Right lung (tissue), 2 donors: ENCODE measurements at regions not wholly inside any gene's neighbourhood (a gene's known extent, or its start where the extent isn't known, plus 50 kb on each side); places are given as distances from the start of the nearest gene placed in this dataset.
"Not testable (repeated sequence)": the region's sequence is repeated elsewhere in the genome, so short reads cannot be mapped to it uniquely, and the experiment has no call there.

Experiments
- DNase-seq, 2 donors: peaks; one replicate each; pipeline ENCODE4 v3.0.0-alpha.2; 2013

- no peak for DNase-seq
Observed at GRCh38 chrX:87941841-87942240, 424.2 kb downstream of the KLHL4 start.

DNA sequence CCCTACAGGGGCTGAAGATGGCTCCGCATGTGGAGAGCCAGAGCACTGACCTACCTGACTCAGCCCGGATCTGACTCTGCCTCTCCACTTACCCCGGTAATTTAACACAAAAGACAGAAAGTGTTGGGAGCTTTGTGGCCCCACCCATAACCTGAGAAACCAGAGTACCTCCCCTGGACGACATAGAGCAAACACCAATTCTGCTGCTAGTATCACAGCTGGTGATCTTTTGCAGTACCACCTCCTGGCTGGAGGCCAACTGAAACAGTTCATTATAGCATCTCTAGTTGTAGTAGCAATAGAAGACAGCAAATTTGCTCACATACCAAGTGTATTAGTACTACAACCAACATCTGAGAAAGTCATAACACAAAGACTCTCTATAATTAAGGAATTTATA is 443.9 kb downstream of the KLHL4 start:
- no peak for DNase-seq

DNA sequence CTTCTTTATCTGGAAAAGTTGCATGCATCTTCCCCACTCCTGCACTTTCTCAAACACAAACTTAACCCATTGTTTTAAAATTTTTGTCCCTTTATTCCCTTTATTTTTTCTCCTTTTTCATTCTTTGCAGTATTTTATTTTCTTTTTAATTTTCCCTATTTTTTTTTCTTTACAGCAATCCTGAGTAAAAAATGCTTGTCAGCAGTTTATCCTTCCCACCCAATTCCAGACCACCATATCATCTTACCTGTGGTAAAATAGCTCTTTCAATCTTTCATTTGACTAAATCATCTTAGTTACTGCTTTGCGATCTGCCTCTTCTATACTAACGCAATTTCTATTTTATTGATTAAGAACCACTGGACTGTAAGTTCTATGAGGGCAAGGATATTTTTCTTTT is 450.5 kb downstream of the KLHL4 start:
- DNase-seq: no peak

DNA sequence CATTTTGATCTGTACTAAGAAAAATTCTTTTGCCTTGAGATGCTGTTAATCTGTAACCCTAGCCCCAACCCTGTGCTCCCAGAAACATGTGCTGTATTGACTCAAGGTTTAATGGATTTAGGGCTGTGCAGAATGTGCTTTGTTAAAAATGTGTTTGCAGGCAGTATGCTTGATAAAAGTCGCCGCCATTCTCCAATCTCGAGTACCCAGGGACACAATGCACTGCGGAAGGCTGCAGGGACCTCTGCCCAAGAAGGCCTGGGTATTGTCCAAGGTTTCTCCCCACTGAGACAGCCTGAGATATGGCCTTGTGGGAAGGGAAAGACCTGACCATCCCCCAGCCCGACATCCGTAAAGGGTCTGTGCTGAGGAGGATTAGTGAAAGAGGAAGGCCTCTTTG is 454.5 kb downstream of the KLHL4 start:
- not testable (repeated sequence) for DNase-seq

GRCh38 chrX:87975365-87975764 is 457.8 kb downstream of the KLHL4 start:
- no peak for DNase-seq

DNA sequence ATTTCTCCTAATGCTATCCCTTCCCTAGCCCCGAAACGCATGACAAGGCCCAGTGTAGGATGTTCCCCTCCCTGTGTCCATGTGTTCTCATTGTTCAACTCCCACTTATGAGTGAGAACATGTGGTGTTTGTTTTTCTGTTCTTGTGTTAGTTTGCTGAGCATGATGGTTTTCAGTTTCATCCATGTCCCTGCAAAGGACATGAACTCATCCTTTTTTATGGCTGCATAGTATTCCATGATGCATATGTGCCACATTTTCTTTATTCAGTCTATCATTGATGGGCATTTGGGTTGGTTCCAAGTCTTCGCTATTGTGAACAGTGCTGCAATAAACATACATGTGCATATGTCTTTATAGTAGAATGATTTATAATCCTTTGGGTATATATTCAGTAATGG is 490.3 kb downstream of the KLHL4 start:
- DNase-seq: not testable (repeated sequence)

DNA sequence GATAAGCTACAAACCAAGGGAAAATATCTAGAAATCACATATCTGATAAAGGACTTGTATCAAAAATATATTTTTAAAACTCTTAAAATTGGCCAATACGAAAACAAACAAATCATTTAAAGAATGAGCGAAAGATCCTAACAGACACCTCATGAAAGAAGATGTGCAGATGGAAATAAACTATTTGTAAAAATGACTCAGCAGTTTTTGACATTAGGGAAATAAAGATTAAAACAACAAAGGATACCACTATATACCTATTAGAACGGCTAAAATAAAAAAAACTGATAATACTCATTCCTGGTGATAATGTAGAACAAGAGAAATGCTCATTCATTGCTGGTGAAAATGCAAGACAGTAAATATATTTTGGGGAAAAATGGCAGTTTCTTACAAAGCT is 506.4 kb downstream of the KLHL4 start:
- no peak for DNase-seq

DNA sequence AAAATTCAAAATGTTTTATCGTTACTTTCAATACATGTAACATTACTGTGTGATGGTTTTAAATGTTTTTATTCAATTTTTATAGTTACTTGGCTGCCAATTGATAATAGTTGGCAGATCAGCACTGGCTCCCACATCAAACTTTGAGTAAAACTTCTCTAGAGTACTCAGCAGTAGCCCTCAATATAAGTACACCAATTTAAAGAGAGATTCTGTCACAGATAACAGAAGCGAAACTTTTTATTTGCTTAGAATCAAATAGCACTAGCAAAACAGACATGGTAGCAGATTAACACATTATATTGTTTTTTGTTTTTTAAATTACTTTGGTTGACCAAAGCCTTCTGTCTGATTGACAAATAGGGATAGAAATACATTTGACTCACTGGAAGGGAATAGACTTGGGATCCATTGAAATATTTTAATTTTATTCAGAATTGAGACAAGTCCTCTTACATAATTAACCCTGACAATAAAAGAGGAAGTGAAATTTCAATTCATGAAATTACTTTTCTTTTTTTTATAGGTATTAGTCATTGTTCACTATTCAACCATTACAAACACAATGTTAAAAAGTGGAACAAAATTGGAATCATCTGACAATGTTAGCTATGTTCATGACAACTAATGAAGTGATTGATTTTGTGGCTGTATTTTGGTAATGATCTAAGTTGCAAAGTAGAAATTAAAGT is 554.9 kb downstream of the KLHL4 start:
- no peak for DNase-seq

- no peak for DNase-seq
Observed at GRCh38 chrX:88101968-88102367, 584.4 kb downstream of the KLHL4 start.

- no peak for DNase-seq
Observed at GRCh38 chrX:88135735-88136134, 611.3 kb upstream of the CPXCR1 start.

- no peak for DNase-seq
Observed at GRCh38 chrX:88136328-88136727, 610.7 kb upstream of the CPXCR1 start.

GRCh38 chrX:88146577-88146976 is 600.4 kb upstream of the CPXCR1 start:
- no peak for DNase-seq

- no peak for DNase-seq
Observed at GRCh38 chrX:88170553-88170952, 576.5 kb upstream of the CPXCR1 start.

DNA sequence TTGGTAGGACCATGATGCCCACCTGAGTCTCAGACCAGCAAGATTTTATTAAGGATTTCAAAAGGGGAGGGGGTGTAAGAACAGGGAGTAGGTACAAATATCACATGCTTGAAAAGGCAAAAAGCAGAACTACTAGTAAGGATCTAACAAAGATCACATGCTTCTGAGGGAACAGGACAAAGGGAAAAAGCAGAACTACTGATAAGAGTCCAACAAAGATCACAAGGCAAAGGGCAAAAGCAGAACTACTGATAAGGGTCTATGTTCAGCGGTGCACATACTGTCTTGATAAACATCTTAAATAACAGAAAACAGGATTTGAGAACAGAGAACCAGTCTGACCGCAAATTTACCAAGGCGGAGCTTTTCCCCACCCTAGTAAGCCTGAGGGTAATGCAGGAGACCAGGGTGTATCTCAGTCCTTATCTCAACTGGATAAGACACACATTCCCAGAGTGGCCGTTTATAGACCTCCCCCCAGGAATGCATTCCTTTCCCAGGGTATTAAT is 573.0 kb upstream of the CPXCR1 start:
- not testable (repeated sequence) for DNase-seq

DNA sequence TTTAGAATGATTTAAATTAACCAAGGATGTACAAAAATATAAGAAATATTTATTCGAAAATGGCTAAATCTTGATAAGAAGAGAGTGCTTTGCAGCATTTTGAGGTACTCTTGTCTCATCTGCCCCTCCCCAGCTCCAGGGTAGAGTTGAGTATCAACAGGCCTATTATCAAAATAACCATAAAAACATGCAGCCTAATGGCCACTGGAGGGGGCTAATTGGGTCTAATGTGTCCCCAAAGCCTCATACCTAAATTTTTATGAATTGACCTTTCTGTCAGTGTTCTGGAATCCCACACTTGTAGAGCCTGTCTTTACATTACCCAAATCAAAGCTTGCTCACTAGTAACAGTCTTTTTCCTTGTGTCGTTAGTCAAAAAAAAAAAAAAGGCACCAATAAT is 544.9 kb upstream of the CPXCR1 start:
- no peak for DNase-seq

- no peak for DNase-seq
Observed at GRCh38 chrX:88244066-88244465, 503.0 kb upstream of the CPXCR1 start.

GRCh38 chrX:88284844-88285243 is 462.2 kb upstream of the CPXCR1 start:
- no peak for DNase-seq

GRCh38 chrX:88313972-88314371 is 433.1 kb upstream of the CPXCR1 start:
- not testable (repeated sequence) for DNase-seq

- DNase-seq: no peak
Observed at GRCh38 chrX:88325634-88326033, 421.4 kb upstream of the CPXCR1 start.

GRCh38 chrX:88355252-88355651 is 391.8 kb upstream of the CPXCR1 start:
- no peak for DNase-seq

- no peak for DNase-seq
Observed at GRCh38 chrX:88366314-88366713, 380.7 kb upstream of the CPXCR1 start.

- no peak for DNase-seq
Observed at GRCh38 chrX:88378406-88378805, 368.6 kb upstream of the CPXCR1 start.

DNA sequence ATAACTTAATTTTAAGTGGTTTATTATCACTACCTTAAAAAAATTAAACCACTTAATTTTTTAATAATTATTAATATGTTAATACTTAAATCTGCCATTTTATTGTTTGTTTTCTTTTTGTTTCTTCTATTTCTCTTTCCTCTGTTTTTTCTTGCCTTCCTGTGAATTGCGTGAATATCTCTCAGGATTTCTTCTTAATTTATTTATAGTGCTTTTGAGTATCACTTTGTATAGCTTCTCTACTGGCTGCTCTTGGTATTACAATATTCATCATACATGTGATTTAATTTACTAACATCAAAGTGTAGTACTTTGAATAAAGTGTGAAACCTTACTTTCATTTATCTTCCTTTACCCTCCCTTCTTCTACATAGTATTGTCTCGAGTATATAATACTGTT is 349.5 kb upstream of the CPXCR1 start:
- no peak for DNase-seq

DNA sequence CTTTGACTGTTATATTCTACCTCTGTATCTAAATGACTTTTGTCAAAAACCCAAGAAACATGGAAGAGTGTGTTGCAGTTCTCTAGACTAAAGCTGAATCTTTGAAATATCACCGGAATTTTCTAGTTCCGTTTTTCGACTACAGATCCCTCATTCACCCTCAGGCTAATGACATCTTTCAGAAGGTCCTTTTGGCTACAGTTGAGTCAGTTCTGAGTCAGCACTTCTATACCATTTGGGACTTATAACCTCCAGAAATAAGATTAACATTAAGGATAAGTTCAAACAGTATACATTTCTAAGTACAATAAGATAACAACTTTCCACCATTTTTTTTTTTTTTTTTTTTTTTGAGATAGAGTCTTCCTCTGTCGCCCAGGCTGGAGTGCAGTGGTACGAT is 331.0 kb upstream of the CPXCR1 start:
- DNase-seq: no peak
